ENCODE measurements at regions not wholly inside any gene's neighbourhood (a gene's known extent, or its start where the extent isn't known, plus 50 kb on each side); places are given as distances from the start of the nearest gene placed in this dataset.
A peak's percentile ranks its signal among the peaks of the same experiment; 100 is the strongest.

DNA sequence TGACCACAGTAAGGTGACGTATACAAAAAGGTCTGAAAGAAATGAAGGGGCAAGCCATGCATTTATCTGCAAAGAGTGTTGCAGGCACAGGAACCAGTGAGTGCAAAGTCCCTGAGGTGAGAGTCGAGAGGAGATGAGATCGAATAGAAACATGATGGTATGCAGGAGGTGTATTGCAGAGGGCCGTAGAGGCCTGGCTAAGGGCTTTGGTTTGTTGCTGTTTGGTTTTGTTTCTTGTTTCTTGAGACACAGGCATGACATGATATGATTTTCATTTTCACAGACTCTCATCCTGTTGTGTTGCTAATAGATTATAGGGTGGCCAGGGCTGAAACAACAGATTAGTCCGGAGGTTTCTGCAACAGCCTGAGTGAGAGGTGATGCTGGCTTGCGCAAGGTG, 80.4 kb downstream of the HSPH1 start:
- Histone ChIP-seq H3K4me3 (no peak overlapping the region), H3K36me3 (no peaks in the 10 kb centered on the region), H3K27ac (no peak overlapping the region), H3K27me3 (no peaks in the 10 kb centered on the region), H3K9me3 (no peaks in the 10 kb centered on the region), H3K4me1 (no peaks in the 10 kb centered on the region)
- no peak for TF ChIP-seq POLR2A (IDR thresholded peaks at IDR 0.05)
- TF ChIP-seq, protein P1, sequence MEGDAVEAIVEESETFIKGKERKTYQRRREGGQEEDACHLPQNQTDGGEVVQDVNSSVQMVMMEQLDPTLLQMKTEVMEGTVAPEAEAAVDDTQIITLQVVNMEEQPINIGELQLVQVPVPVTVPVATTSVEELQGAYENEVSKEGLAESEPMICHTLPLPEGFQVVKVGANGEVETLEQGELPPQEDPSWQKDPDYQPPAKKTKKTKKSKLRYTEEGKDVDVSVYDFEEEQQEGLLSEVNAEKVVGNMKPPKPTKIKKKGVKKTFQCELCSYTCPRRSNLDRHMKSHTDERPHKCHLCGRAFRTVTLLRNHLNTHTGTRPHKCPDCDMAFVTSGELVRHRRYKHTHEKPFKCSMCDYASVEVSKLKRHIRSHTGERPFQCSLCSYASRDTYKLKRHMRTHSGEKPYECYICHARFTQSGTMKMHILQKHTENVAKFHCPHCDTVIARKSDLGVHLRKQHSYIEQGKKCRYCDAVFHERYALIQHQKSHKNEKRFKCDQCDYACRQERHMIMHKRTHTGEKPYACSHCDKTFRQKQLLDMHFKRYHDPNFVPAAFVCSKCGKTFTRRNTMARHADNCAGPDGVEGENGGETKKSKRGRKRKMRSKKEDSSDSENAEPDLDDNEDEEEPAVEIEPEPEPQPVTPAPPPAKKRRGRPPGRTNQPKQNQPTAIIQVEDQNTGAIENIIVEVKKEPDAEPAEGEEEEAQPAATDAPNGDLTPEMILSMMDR (IDR thresholded peaks at IDR 0.05), result no peak
- no peak for DNase-seq

DNA sequence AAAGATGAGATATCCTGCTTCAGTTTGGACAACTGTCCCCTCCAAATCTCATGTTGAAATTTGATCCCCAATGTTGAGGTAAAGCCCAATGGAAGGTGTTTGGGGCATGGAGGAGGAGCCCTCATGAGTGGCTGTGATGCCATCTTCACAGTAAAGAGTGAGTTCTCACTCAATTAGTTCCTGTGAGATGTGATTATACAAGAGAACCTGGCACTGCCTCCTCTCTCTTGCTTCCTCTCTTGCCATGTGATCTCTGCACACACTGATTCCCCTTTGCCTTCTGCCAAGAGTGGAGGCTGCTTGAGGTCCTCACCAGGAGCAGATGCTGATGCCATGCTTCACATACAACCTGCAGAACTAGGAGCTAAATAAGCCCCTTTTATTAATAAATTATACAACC, 86.9 kb downstream of the HSPH1 start:
- no peak overlapping the region for H3K27ac ChIP-seq

DNA sequence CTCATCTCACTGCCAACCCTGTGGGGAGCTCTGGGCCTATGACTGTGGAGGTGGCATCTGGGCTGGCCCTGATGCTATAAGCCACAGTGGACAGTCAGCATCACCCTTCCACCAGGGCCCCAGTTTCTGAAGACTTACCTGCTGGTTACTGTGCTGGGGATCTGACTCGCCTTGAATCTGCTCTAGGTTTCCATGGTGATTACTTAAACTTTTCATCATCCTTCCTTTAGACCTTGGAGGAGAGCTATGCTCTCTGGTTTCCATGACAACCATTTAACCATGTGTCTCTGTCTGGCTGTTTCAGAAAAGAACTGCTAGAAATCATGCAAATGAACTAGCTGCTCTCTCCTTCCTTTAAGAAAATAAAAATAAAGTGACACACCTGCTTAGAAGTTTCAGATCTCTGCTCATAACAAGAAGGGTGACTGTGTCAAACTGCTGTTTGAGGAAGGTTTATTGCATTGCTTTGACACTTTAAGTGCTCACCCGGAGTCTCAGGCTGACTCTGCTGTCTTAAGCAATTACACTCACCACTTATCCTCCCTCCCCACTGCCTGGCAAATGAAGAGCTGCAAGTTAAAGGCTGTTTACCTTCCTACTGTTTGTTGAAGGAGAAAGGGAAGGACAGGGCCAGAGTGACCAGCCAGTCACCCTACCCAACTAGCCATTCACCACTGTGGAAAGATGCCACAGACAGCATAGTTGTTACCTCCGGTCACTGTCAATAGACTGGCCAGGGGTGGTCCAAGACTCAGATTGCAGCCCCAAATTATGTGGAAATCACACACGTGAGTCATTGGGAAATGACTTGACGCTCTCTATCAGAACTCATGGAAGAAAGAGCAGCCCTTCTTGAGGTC, 87.6 kb downstream of the HSPH1 start:
- Histone ChIP-seq H3K4me1 (no peaks in the 10 kb centered on the region), H3K27me3 (peaks cover 0 to 3% of the 10 kb centered on the region in 2 donors), H3K36me3 (no peaks in the 10 kb centered on the region), H3K27ac (peak overlapping the region in 1 of 4 donors; percentile 10), H3K4me3 (no peak overlapping the region), H3K9me3 (no peaks in the 10 kb centered on the region)
- TF ChIP-seq POLR2A (IDR thresholded peaks at IDR 0.05), result no peak
- no peak for DNase-seq

More for the DNA sequence above, 86.9 kb downstream of the HSPH1 start:
- H3K9me3 ChIP-seq, result no peaks in the 10 kb centered on the region
- TF ChIP-seq POLR2A (IDR thresholded peaks at IDR 0.05), result no peak
- TF ChIP-seq, protein P1 (IDR thresholded peaks at IDR 0.05), result no peak
- H3K4me3 ChIP-seq, result no peak overlapping the region
- peaks cover 0 to 3% of the 10 kb centered on the region in 2 donors for H3K27me3 ChIP-seq
- no peaks in the 10 kb centered on the region for H3K4me1 ChIP-seq
- DNase-seq, result no peak
- no peaks in the 10 kb centered on the region for H3K36me3 ChIP-seq

DNA sequence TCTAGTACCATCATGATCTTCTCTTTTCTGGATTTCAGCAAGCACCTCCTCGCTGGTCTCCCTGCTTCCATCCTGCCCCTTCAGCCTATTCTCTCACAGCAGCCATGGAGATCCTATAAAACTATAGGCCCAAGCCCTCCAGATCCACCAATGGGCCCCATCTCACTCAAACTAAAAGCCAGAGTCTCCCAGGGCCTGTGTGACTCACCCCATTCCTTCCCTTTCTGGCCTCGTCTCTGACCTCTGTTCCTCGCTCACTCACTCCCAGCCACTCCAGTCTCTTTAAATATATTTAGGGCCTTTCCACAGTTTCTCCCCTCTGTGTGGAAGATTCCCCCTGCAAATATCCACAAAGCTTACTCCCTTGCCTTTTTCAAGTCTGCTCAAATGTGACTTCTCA, 89.7 kb downstream of the HSPH1 start:
- Histone ChIP-seq H3K4me3 (no peak overlapping the region), H3K27ac (no peak overlapping the region), H3K36me3 (no peaks in the 10 kb centered on the region), H3K27me3 (peaks cover 0 to 3% of the 10 kb centered on the region in 2 donors), H3K9me3 (no peaks in the 10 kb centered on the region), H3K4me1 (no peaks in the 10 kb centered on the region)
- TF ChIP-seq POLR2A (IDR thresholded peaks at IDR 0.05), result no peak
- TF ChIP-seq, protein P1 (IDR thresholded peaks at IDR 0.05), result no peak
- no peak for DNase-seq

DNA sequence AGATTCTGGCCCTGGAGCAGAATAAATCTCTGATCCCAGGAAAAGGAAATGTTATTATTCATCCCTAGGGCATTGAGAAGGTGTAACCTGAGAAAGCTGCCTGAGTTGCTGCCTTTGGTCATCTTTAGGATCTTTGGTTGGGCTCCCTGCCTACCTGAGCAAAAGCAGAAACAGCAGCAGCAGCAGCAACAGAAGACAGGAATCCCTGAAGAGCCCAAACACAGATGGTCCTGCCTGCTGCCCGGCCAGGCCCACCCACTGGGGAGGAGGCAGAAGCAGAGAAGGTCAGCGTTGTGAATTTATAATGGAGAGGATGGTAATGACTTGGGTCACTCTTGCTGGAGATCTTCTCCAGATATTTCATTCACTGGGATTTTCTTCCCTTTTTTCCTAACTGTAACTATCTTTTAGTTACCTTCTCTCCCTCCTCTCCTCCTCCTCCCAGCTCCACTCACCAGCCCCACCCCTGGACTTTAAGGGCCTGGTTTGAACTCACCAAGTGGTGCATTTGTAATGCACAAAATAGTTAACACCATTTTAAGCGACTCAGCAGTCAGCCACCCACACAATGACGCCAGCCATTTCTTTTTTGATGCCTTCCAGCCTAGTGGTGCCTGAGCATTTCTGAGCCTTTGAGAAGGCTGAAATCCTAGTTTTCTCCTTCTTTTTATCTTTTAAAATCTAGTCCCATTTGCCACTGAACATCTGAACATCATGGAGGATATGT, 91.7 kb downstream of the HSPH1 start:
- H3K27ac ChIP-seq, result no peak overlapping the region
- no peaks in the 10 kb centered on the region for H3K4me1 ChIP-seq
- TF ChIP-seq, protein P1 (IDR thresholded peaks at IDR 0.05), result no peak
- no peak for TF ChIP-seq POLR2A (IDR thresholded peaks at IDR 0.05)
- H3K27me3 ChIP-seq, result peaks cover 0 to 3% of the 10 kb centered on the region in 2 donors
- H3K4me3 ChIP-seq, result no peak overlapping the region
- H3K9me3 ChIP-seq, result no peaks in the 10 kb centered on the region
- DNase-seq, result no peak
- H3K36me3 ChIP-seq, result no peaks in the 10 kb centered on the region

DNA sequence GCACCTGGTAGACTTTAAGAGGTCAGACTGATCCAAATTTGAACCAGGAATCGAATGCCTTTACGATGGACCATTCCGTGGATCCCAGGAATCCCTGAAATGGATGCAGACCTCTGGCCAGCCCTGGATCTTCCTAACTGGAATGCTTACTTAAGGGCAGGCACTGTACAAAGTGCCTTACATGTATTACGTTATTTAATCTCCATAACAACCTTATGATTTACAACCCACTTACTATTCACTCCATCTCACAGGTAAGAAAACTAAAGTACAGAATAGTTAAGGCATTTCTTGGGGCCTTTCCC, 93.6 kb downstream of the HSPH1 start:
- H3K9me3 ChIP-seq, result no peaks in the 10 kb centered on the region
- no peaks in the 10 kb centered on the region for H3K36me3 ChIP-seq
- peaks cover 0 to under 1% of the 10 kb centered on the region in 2 donors for H3K27me3 ChIP-seq
- H3K4me3 ChIP-seq, result no peak overlapping the region
- no peak for DNase-seq
- H3K4me1 ChIP-seq, result no peaks in the 10 kb centered on the region
- no peak for TF ChIP-seq POLR2A (IDR thresholded peaks at IDR 0.05)
- H3K27ac ChIP-seq, result no peak overlapping the region
